Fibroblast of lung (primary cell): ENCODE measurements at regions not wholly inside any gene's neighbourhood (a gene's known extent, or its start where the extent isn't known, plus 50 kb on each side); places are given as distances from the start of the nearest gene placed in this dataset.
A peak's percentile ranks its signal among the peaks of the same experiment; 100 is the strongest.

Source experiments
- DNase-seq, 2 donors: peaks; one replicate each; pipeline versions ENCODE4 v3.0.0 to v3.0.0-alpha.2; 2010; ENCODE audit warnings: low read depth in 2 of 2
- H2AFZ ChIP-seq: 2 replicates; pipeline ENCODE4 v1.5.1; 2012; ENCODE audit warnings: low read length, control low read depth, inconsistent platforms
- H3K27ac ChIP-seq: 2 replicates; pipeline ENCODE4 v1.5.1; 2011; ENCODE audit warnings: low read length, control low read depth; ENCODE audit not compliant: insufficient read depth
- H3K27me3 ChIP-seq: 2 replicates; pipeline ENCODE4 v1.5.1; 2011; ENCODE audit warnings: mild to moderate bottlenecking, low read length; ENCODE audit not compliant: control insufficient read depth, insufficient read depth
- H3K36me3 ChIP-seq: 2 replicates; pipeline ENCODE4 v1.5.1; 2011; ENCODE audit warnings: low read length; ENCODE audit not compliant: control insufficient read depth, insufficient read depth
- H3K4me1 ChIP-seq: 2 replicates; pipeline ENCODE4 v1.5.1; 2011; ENCODE audit warnings: low read length; ENCODE audit not compliant: control insufficient read depth, insufficient read depth; ENCODE audit errors: extremely low read depth
- H3K4me2 ChIP-seq: 2 replicates; pipeline ENCODE4 v1.5.1; 2011; ENCODE audit warnings: low read length, control low read depth; ENCODE audit not compliant: insufficient read depth; ENCODE audit errors: extremely low read depth
- H3K4me3 ChIP-seq, 4 experiments: fragments of 200-600 bp in 1 of 4; sonication (generic) in 1 of 4; replicated peaks in 1 of 4; 2 replicates each; pipeline ENCODE4 v1.5.1; 2011 to 2016; ENCODE audit warnings: low read length in 4 of 4, low read depth in 3 of 4, mild to moderate bottlenecking in 3 of 4, control low read depth in 2 of 4, inconsistent platforms in 1 of 4, mixed read lengths in 1 of 4; ENCODE audit not compliant: insufficient read depth in 1 of 4; ENCODE audit errors: control extremely low read depth in 1 of 4
- H3K79me2 ChIP-seq: 2 replicates; pipeline ENCODE4 v1.5.1; 2012; ENCODE audit warnings: mild to moderate bottlenecking, low read length, inconsistent platforms; ENCODE audit not compliant: control insufficient read depth, insufficient read depth
- H3K9ac ChIP-seq: 2 replicates; pipeline ENCODE4 v1.5.1; 2011; ENCODE audit warnings: mild to moderate bottlenecking, low read length, control low read depth; ENCODE audit not compliant: insufficient read depth
- H3K9me3 ChIP-seq: 2 replicates; pipeline ENCODE4 v1.5.1; 2012; ENCODE audit warnings: low read depth, low read length; ENCODE audit not compliant: control insufficient read depth, insufficient read depth
- H4K20me1 ChIP-seq: 2 replicates; pipeline ENCODE4 v1.5.1; 2011; ENCODE audit warnings: low read length; ENCODE audit not compliant: control insufficient read depth, insufficient read depth; ENCODE audit errors: extremely low read depth
- EZH2 ChIP-seq: IDR thresholded peaks from 2 replicates; pipeline ENCODE4 v1.5.1; 2012; ENCODE audit warnings: low read length, control low read depth, mild to moderate bottlenecking; ENCODE audit errors: missing control alignments
- TF ChIP-seq, protein P1 (sequence below), 2 donors: IDR thresholded peaks in 1 of 2; conservative IDR thresholded peaks in 1 of 2; 1 replicate in 1 of 2; 2 replicates in 1 of 2; pipeline ENCODE4 v1.5.1; 2011 to 2012; ENCODE audit warnings: low read length in 2 of 2, control low read depth in 1 of 2, inconsistent platforms in 1 of 2, low read depth in 1 of 2, mild to moderate bottlenecking in 1 of 2

DNA sequence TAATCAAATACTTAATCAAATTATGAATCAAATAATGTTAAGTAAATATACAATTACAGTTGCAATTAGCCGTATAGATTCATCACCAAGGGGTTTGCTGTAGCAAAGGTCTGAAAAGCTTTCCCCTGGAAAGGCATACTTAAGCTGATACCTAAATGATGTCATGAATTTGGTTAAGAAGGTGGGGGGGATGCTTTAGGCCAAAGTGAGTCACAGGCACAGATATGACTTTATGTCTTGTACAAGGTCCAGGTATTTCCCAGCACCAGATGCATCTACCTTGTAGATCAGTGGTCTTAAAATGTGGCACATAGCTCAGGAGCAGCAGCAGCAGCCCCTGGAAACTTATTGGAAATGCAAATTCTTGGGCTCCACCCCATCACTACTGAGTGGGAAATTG, 557.3 kb upstream of the CDH4 start:
- Histone ChIP-seq H3K27ac (peak overlapping the region; percentile 59), H2AFZ (no peak overlapping the region), H3K27me3 (no peaks in the 10 kb centered on the region), H3K4me3 (no peak overlapping the region), H3K9ac (no peak overlapping the region), H3K79me2 (no peaks in the 10 kb centered on the region), H3K4me1 (peaks cover 2% of the 10 kb centered on the region), H3K4me2 (peak overlapping the region; percentile 13), H3K36me3 (no peaks in the 10 kb centered on the region), H4K20me1 (no peaks in the 10 kb centered on the region), H3K9me3 (no peaks in the 10 kb centered on the region)
- no peak for TF ChIP-seq EZH2
- TF ChIP-seq, protein P1, sequence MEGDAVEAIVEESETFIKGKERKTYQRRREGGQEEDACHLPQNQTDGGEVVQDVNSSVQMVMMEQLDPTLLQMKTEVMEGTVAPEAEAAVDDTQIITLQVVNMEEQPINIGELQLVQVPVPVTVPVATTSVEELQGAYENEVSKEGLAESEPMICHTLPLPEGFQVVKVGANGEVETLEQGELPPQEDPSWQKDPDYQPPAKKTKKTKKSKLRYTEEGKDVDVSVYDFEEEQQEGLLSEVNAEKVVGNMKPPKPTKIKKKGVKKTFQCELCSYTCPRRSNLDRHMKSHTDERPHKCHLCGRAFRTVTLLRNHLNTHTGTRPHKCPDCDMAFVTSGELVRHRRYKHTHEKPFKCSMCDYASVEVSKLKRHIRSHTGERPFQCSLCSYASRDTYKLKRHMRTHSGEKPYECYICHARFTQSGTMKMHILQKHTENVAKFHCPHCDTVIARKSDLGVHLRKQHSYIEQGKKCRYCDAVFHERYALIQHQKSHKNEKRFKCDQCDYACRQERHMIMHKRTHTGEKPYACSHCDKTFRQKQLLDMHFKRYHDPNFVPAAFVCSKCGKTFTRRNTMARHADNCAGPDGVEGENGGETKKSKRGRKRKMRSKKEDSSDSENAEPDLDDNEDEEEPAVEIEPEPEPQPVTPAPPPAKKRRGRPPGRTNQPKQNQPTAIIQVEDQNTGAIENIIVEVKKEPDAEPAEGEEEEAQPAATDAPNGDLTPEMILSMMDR (conservative IDR thresholded peaks at IDR 0.05 in 1 of 2, IDR thresholded peaks at IDR 0.05 in 1 of 2; ENCODE audit: low read depth in 1 of 2, low read length in 2 of 2): no peak
- DNase-seq: peak; percentile 5 to 87

DNA sequence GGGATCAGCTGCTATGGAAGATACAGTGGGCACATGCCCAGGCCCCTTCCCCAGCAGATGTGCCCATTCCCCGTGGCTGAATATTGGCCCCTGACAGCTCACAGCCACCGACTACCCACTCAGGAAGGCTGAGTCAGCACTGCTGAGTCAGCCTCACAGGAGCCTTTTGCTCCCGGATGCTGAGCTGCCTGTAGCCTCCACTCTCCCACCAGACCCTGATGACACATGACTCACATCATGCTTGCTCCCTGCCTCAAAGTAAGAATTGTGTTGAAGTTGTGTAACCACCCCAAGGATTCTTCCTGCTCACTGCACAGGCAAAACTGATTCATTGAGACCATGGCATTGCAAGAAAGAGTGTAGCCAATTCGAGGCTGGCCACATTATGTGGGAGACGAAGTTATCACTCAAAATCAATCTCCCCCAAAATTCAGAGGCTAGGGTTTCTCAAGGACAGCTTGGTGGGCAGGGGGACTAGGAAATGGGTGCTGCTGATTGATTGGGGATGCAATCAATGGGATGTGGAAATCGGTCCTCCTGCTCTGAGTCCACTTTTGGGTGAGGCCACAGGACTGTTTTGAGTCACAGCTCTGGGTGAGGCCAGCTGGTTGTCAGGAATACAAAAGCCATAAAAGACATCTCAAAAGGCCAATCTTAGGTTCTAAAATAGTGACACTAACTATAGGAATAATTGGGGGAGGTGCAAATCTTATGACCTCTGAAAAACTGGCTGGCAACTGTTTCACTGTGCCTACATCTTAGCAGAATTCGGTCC, 556.6 kb upstream of the CDH4 start:
- H3K27ac ChIP-seq: peak overlapping the region; percentile 59
- no peaks in the 10 kb centered on the region for H3K36me3 ChIP-seq
- no peaks in the 10 kb centered on the region for H3K27me3 ChIP-seq
- H3K4me1 ChIP-seq: peaks cover 2% of the 10 kb centered on the region
- DNase-seq: peak; percentile 89 to 97
- H2AFZ ChIP-seq: no peak overlapping the region
- H4K20me1 ChIP-seq: no peaks in the 10 kb centered on the region
- H3K4me2 ChIP-seq: peak overlapping the region; percentile 13
- H3K4me3 ChIP-seq: no peak overlapping the region
- TF ChIP-seq, protein P1 (conservative IDR thresholded peaks at IDR 0.05 in 1 of 2, IDR thresholded peaks at IDR 0.05 in 1 of 2; ENCODE audit: low read depth in 1 of 2, low read length in 2 of 2): no peak
- TF ChIP-seq EZH2: no peak
- H3K9ac ChIP-seq: no peak overlapping the region
- no peaks in the 10 kb centered on the region for H3K79me2 ChIP-seq
- no peaks in the 10 kb centered on the region for H3K9me3 ChIP-seq

DNA sequence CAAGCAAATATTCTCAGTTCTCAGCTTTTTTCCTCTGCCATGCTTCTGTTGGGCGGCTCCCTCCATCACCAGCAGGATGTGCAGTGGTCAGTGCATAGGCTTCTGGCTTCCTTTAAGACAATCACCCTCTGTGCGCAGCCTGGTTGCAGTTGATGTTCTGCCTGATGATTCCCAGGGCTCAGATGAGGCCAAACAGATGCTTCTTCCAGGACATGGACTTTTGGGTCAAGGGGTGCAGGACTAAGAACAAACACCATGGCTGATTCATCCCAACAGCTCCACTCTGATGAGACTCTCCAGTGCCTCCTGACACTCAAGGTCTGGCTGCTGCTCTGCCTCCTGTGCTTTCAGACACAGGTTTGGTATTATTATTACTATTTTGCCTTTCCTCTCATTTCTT, 554.8 kb upstream of the CDH4 start:
- DNase-seq: no peak
- Histone ChIP-seq H3K9ac (no peak overlapping the region), H3K27ac (no peak overlapping the region), H2AFZ (no peak overlapping the region), H3K9me3 (no peaks in the 10 kb centered on the region), H3K4me3 (no peak overlapping the region), H3K36me3 (no peaks in the 10 kb centered on the region), H3K4me2 (no peak overlapping the region), H3K4me1 (peaks cover 2% of the 10 kb centered on the region), H3K79me2 (no peaks in the 10 kb centered on the region), H4K20me1 (no peaks in the 10 kb centered on the region), H3K27me3 (no peaks in the 10 kb centered on the region)
- TF ChIP-seq, protein P1 (conservative IDR thresholded peaks at IDR 0.05 in 1 of 2, IDR thresholded peaks at IDR 0.05 in 1 of 2; ENCODE audit: low read depth in 1 of 2, low read length in 2 of 2): no peak
- TF ChIP-seq EZH2: no peak
